ENCODE measurements at regions not wholly inside any gene's neighbourhood (a gene's known extent, or its start where the extent isn't known, plus 50 kb on each side); places are given as distances from the start of the nearest gene placed in this dataset.

DNA sequence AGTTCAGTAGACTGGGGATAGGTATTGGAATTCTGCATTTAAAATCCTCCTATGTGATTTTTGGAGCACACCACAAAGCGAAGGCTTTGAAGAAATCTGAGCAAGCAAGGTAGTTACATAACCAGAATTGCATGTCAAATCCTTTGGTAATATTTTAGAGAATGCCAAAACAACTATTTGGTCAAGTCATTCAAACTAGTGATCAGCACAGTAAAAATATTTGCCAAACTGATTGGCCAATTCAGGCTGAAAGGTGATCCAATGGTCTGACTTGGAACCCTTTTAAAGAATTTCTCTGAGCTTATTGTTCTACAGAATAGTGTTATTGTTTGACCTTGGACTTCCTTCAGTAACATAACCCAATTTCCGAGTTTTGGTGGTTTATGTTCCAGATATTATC is 214.2 kb upstream of the ETAA1 start:
- CTCF ChIA-PET: no interaction called here
- H3K4me1 ChIP-seq (ENCODE audit: control insufficient read depth, insufficient read depth, low read length): no peaks in the 10 kb centered on the region
- H3K27ac ChIP-seq (ENCODE audit: extremely low read depth, low read depth, low read length): no peak overlapping the region
- POLR2A ChIA-PET: no interaction called here
- H3K4me3 ChIP-seq (ENCODE audit: low read depth, low read length): no peak overlapping the region
- TF ChIP-seq ZBTB8A (tag by site-specific recombination; IDR thresholded peaks at IDR 0.05) (no peak), ZNF169 (tag by site-specific recombination; IDR thresholded peaks at IDR 0.05) (no peak), MZF1 (tag by site-specific recombination; IDR thresholded peaks at IDR 0.05; ENCODE audit: borderline replicate concordance) (no peak), ZNF311 (tag by site-specific recombination; IDR thresholded peaks at IDR 0.05; ENCODE audit: borderline replicate concordance) (no peak), EGR2 (tag by site-specific recombination; IDR thresholded peaks at IDR 0.05; ENCODE audit: low read depth) (no peak), OVOL3 (tag by site-specific recombination; IDR thresholded peaks at IDR 0.05) (no peak), ZNF560 (tag by site-specific recombination; IDR thresholded peaks at IDR 0.05; ENCODE audit: borderline replicate concordance) (no peak), ZNF274 (IDR thresholded peaks at IDR 0.05; ENCODE audit: low read length) (no peak), ZNF274 (tag by site-specific recombination; IDR thresholded peaks at IDR 0.05; ENCODE audit: borderline replicate concordance) (no peak), ZNF223 (tag by site-specific recombination; IDR thresholded peaks at IDR 0.05) (no peak)
- TF ChIP-seq, protein P1, sequence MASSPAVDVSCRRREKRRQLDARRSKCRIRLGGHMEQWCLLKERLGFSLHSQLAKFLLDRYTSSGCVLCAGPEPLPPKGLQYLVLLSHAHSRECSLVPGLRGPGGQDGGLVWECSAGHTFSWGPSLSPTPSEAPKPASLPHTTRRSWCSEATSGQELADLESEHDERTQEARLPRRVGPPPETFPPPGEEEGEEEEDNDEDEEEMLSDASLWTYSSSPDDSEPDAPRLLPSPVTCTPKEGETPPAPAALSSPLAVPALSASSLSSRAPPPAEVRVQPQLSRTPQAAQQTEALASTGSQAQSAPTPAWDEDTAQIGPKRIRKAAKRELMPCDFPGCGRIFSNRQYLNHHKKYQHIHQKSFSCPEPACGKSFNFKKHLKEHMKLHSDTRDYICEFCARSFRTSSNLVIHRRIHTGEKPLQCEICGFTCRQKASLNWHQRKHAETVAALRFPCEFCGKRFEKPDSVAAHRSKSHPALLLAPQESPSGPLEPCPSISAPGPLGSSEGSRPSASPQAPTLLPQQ (tag by site-specific recombination; IDR thresholded peaks at IDR 0.05): no peak
- TF ChIP-seq, protein P2, sequence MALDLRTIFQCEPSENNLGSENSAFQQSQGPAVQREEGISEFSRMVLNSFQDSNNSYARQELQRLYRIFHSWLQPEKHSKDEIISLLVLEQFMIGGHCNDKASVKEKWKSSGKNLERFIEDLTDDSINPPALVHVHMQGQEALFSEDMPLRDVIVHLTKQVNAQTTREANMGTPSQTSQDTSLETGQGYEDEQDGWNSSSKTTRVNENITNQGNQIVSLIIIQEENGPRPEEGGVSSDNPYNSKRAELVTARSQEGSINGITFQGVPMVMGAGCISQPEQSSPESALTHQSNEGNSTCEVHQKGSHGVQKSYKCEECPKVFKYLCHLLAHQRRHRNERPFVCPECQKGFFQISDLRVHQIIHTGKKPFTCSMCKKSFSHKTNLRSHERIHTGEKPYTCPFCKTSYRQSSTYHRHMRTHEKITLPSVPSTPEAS (tag by site-specific recombination; IDR thresholded peaks at IDR 0.05): no peak
- TF ChIP-seq, protein P3, sequence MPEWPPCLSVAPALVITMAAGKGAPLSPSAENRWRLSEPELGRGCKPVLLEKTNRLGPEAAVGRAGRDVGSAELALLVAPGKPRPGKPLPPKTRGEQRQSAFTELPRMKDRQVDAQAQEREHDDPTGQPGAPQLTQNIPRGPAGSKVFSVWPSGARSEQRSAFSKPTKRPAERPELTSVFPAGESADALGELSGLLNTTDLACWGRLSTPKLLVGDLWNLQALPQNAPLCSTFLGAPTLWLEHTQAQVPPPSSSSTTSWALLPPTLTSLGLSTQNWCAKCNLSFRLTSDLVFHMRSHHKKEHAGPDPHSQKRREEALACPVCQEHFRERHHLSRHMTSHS (tag by site-specific recombination; IDR thresholded peaks at IDR 0.05): no peak
- TF ChIP-seq, protein P4, sequence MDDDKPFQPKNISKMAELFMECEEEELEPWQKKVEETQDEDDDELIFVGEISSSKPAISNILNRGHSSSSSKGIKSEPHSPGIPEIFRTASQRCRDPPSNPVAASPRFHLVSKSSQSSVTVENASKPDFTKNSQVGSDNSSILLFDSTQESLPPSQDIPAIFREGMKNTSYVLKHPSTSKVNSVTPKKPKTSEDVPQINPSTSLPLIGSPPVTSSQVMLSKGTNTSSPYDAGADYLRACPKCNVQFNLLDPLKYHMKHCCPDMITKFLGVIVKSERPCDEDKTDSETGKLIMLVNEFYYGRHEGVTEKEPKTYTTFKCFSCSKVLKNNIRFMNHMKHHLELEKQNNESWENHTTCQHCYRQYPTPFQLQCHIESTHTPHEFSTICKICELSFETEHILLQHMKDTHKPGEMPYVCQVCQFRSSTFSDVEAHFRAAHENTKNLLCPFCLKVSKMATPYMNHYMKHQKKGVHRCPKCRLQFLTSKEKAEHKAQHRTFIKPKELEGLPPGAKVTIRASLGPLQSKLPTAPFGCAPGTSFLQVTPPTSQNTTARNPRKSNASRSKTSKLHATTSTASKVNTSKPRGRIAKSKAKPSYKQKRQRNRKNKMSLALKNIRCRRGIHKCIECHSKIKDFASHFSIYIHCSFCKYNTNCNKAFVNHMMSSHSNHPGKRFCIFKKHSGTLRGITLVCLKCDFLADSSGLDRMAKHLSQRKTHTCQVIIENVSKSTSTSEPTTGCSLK (tag by site-specific recombination; IDR thresholded peaks at IDR 0.05): no peak
- TF ChIP-seq, protein P5, sequence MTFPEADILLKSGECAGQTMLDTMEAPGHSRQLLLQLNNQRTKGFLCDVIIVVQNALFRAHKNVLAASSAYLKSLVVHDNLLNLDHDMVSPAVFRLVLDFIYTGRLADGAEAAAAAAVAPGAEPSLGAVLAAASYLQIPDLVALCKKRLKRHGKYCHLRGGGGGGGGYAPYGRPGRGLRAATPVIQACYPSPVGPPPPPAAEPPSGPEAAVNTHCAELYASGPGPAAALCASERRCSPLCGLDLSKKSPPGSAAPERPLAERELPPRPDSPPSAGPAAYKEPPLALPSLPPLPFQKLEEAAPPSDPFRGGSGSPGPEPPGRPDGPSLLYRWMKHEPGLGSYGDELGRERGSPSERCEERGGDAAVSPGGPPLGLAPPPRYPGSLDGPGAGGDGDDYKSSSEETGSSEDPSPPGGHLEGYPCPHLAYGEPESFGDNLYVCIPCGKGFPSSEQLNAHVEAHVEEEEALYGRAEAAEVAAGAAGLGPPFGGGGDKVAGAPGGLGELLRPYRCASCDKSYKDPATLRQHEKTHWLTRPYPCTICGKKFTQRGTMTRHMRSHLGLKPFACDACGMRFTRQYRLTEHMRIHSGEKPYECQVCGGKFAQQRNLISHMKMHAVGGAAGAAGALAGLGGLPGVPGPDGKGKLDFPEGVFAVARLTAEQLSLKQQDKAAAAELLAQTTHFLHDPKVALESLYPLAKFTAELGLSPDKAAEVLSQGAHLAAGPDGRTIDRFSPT (tag by site-specific recombination; IDR thresholded peaks at IDR 0.05): no peak
- TF ChIP-seq, protein P6, sequence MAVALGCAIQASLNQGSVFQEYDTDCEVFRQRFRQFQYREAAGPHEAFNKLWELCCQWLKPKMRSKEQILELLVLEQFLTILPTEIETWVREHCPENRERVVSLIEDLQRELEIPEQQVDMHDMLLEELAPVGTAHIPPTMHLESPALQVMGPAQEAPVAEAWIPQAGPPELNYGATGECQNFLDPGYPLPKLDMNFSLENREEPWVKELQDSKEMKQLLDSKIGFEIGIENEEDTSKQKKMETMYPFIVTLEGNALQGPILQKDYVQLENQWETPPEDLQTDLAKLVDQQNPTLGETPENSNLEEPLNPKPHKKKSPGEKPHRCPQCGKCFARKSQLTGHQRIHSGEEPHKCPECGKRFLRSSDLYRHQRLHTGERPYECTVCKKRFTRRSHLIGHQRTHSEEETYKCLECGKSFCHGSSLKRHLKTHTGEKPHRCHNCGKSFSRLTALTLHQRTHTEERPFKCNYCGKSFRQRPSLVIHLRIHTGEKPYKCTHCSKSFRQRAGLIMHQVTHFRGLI (tag by site-specific recombination; IDR thresholded peaks at IDR 0.05): no peak
- TF ChIP-seq, protein P7, sequence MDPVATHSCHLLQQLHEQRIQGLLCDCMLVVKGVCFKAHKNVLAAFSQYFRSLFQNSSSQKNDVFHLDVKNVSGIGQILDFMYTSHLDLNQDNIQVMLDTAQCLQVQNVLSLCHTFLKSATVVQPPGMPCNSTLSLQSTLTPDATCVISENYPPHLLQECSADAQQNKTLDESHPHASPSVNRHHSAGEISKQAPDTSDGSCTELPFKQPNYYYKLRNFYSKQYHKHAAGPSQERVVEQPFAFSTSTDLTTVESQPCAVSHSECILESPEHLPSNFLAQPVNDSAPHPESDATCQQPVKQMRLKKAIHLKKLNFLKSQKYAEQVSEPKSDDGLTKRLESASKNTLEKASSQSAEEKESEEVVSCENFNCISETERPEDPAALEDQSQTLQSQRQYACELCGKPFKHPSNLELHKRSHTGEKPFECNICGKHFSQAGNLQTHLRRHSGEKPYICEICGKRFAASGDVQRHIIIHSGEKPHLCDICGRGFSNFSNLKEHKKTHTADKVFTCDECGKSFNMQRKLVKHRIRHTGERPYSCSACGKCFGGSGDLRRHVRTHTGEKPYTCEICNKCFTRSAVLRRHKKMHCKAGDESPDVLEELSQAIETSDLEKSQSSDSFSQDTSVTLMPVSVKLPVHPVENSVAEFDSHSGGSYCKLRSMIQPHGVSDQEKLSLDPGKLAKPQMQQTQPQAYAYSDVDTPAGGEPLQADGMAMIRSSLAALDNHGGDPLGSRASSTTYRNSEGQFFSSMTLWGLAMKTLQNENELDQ (tag by site-specific recombination; IDR thresholded peaks at IDR 0.05; ENCODE audit: low read depth): no peak
- no peaks in the 10 kb centered on the region for H3K9me3 ChIP-seq (ENCODE audit: control insufficient read depth, insufficient read depth, low read depth, low read length)
- no peaks in the 10 kb centered on the region for H3K36me3 ChIP-seq (ENCODE audit: control insufficient read depth in 2 of 2, insufficient read depth in 1 of 2, low read length in 2 of 2)
